Heart left ventricle (tissue), 13 donors: ENCODE measurements at regions not wholly inside any gene's neighbourhood (a gene's known extent, or its start where the extent isn't known, plus 50 kb on each side); places are given as distances from the start of the nearest gene placed in this dataset.

ENCODE experiments used
- CTCF ChIP-seq, 12 donors: fragments of 200-600 bp; sonication (generic) in 4 of 12; IDR thresholded peaks; one replicate each; pipeline versions ENCODE4 v1.5.0 to v1.8.0; 2018 to 2022; ENCODE audit warnings: antibody characterized with exemption in 12 of 12, mild to moderate bottlenecking in 5 of 12
- POLR2A ChIP-seq, 2 donors: fragments of 450-650 bp; IDR thresholded peaks; one replicate each; pipeline ENCODE4 v1.6.1; 2017; ENCODE audit warnings: antibody characterized with exemption in 2 of 2, mild to moderate bottlenecking in 2 of 2, moderate library complexity in 2 of 2
- donor health status: ischemic (EF 13 %, LVEDD 7.1; RV severe dilation, severe dysfunction).
- donor health status: DM: no; HTN: yes; CAD: no.
- donor health status: DM: no; HTN: no; CAD: no.
- donor health status: ischemic (EF 25% LVEDD 6.9; RV normal size, moderate dysfunction).
- donor health status: ischemic (EF 25% LVEDD 5.7; RV mildly dilated, moderate dysfunction).
- donor health status: ischemic (EF 35%, LVEDD 5.7; RV mildly dilated, moderate dysfunction).
- donor health status: nonischemic (EF 11% LVEDD 7.7; RV severe dilation, severe dysfunction).
- donor health status: DM: yes; HTN: yes; CAD: no.
- donor health status: PGD.
- donor health status: ischemic (EF 29% LVEDD 5.4; RV normal size, mild dysfunction).
- donor health status: nonischemic (EF 23%, LVEDD 6.1; RV moderate dilation, normal function).

- TF ChIP-seq CTCF (IDR thresholded peaks at IDR 0.05) (no peak), POLR2A (IDR thresholded peaks at IDR 0.05) (no peak)
Observed at GRCh38 chr4:131296192-131296591, 1852.9 kb upstream of the PCDH10 start.
